ENCODE measurements at regions not wholly inside any gene's neighbourhood (a gene's known extent, or its start where the extent isn't known, plus 50 kb on each side); places are given as distances from the start of the nearest gene placed in this dataset.

DNA sequence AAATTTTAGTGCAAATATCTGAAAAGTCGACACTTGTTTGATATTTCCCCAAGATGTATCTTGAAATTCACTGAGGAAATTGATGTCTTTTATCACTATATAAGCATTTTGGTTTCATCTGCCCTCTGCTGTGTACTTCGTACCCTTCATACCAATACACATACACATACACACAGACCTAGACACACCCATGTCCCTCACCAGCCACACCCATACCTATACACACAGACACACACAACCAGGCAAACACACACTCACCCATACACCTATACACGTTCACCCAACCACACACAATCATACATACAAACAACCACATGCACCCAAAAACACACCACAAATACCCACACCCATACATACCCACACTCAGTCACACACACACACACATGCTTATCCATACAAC lies 367.8 kb downstream of the HINT1 start:
- Histone ChIP-seq H3K4me3 (ENCODE audit: low read length) (no peak overlapping the region), H3K9me3 (ENCODE audit: insufficient read depth, low read length) (no peaks in the 10 kb centered on the region), H3K27ac (ENCODE audit: low read length) (no peak overlapping the region), H3K27me3 (ENCODE audit: low read depth, low read length) (no peaks in the 10 kb centered on the region), H2AFZ (ENCODE audit: low read depth, low read length) (no peak overlapping the region), H4K20me1 (ENCODE audit: insufficient read depth, low read length) (no peaks in the 10 kb centered on the region), H3K36me3 (replicated peaks; ENCODE audit: low read depth, low read length) (no peaks in the 10 kb centered on the region), H3K4me2 (ENCODE audit: low read length) (no peak overlapping the region), H3K79me2 (ENCODE audit: low read length) (no peaks in the 10 kb centered on the region), H3K4me1 (ENCODE audit: low read length) (peaks cover 13% of the 10 kb centered on the region), H3K9ac (ENCODE audit: low read length) (no peak overlapping the region)
- TF ChIP-seq, protein P1, sequence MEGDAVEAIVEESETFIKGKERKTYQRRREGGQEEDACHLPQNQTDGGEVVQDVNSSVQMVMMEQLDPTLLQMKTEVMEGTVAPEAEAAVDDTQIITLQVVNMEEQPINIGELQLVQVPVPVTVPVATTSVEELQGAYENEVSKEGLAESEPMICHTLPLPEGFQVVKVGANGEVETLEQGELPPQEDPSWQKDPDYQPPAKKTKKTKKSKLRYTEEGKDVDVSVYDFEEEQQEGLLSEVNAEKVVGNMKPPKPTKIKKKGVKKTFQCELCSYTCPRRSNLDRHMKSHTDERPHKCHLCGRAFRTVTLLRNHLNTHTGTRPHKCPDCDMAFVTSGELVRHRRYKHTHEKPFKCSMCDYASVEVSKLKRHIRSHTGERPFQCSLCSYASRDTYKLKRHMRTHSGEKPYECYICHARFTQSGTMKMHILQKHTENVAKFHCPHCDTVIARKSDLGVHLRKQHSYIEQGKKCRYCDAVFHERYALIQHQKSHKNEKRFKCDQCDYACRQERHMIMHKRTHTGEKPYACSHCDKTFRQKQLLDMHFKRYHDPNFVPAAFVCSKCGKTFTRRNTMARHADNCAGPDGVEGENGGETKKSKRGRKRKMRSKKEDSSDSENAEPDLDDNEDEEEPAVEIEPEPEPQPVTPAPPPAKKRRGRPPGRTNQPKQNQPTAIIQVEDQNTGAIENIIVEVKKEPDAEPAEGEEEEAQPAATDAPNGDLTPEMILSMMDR (IDR thresholded peaks at IDR 0.05; ENCODE audit: low read depth, low read length): no peak

DNA sequence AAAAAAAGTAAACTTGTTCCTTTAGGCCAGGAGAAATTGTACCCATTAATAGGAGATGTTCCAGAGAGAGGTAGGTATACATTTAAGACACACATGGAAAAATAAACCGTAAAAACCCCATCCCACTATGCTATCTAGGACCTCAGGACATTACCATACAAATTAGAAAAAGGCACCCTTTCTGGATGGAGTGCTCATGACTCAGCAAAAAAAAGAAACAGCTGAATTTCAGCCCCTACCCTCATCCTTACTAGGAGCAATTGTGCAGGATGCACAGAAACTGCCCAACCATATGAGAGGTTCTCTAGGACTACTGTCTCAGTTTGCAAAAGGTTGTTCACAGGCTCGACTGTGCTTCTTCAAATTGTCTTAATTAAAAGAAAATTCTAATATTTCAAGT lies 368.2 kb downstream of the HINT1 start:
- Histone ChIP-seq H3K9ac (ENCODE audit: low read length) (no peak overlapping the region), H3K36me3 (replicated peaks; ENCODE audit: low read depth, low read length) (no peaks in the 10 kb centered on the region), H2AFZ (ENCODE audit: low read depth, low read length) (no peak overlapping the region), H3K79me2 (ENCODE audit: low read length) (no peaks in the 10 kb centered on the region), H3K4me2 (ENCODE audit: low read length) (no peak overlapping the region), H3K4me3 (ENCODE audit: low read length) (no peak overlapping the region), H3K9me3 (ENCODE audit: insufficient read depth, low read length) (no peaks in the 10 kb centered on the region), H3K27me3 (ENCODE audit: low read depth, low read length) (no peaks in the 10 kb centered on the region), H3K27ac (ENCODE audit: low read length) (no peak overlapping the region), H3K4me1 (ENCODE audit: low read length) (peaks cover 13% of the 10 kb centered on the region), H4K20me1 (ENCODE audit: insufficient read depth, low read length) (no peaks in the 10 kb centered on the region)
- TF ChIP-seq EZH2phosphoT487 (IDR thresholded peaks at IDR 0.05; ENCODE audit: low read depth): no peak
- TF ChIP-seq, protein P1 (IDR thresholded peaks at IDR 0.05; ENCODE audit: low read depth, low read length): no peak

DNA sequence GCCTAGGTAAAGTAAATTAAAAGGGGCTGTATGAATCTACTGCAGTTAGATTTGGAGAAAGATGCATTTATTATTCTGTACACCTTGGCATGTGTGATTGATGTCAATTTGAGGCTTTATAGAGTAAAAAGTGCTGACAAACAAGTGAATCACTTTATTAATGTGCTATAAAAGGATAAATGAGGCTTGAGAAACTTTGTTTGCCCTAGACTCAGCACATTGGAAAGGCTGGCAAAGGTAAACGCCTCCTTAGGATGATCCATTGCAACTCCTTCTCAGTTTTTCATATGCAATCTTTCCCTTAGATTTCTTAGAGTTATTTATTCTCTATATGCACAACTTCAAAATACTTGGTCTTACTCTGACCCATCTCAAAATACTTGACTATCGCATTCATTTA lies 369.0 kb downstream of the HINT1 start:
- H3K4me3 ChIP-seq (ENCODE audit: low read length): no peak overlapping the region
- H2AFZ ChIP-seq (ENCODE audit: low read depth, low read length): no peak overlapping the region
- H3K79me2 ChIP-seq (ENCODE audit: low read length): no peaks in the 10 kb centered on the region
- no peak overlapping the region for H3K9ac ChIP-seq (ENCODE audit: low read length)
- no peaks in the 10 kb centered on the region for H3K36me3 ChIP-seq (replicated peaks; ENCODE audit: low read depth, low read length)
- no peaks in the 10 kb centered on the region for H3K27me3 ChIP-seq (ENCODE audit: low read depth, low read length)
- no peaks in the 10 kb centered on the region; the same call in 1 of the 2 replicates for H3K9me3 ChIP-seq (ENCODE audit: insufficient read depth, low read length)
- no peaks in the 10 kb centered on the region for H4K20me1 ChIP-seq (ENCODE audit: insufficient read depth, low read length)
- TF ChIP-seq EZH2phosphoT487 (IDR thresholded peaks at IDR 0.05; ENCODE audit: low read depth): no peak
- TF ChIP-seq, protein P1 (IDR thresholded peaks at IDR 0.05; ENCODE audit: low read depth, low read length): no peak
- peaks cover 13% of the 10 kb centered on the region for H3K4me1 ChIP-seq (ENCODE audit: low read length)
- H3K27ac ChIP-seq (ENCODE audit: low read length): no peak overlapping the region
- H3K4me2 ChIP-seq (ENCODE audit: low read length): no peak overlapping the region

DNA sequence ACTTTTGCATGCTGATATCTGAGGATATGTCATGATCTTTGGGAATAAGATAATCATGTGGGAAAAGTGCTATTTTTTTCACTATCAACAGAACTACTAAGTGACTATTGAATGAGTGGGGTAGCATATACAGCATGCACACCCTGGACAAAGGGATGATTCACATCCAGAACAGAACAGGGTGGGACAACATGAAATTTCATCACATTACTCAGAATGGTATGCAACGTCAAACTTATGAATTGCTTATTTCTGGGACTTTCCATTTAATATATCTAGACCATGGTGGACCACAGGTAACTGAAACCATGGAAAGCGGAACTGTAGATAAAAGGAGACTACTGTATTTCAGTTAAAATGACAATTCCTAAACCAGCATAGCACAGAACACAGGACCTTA lies 370.0 kb downstream of the HINT1 start:
- no peaks in the 10 kb centered on the region for H3K36me3 ChIP-seq (replicated peaks; ENCODE audit: low read depth, low read length)
- H3K79me2 ChIP-seq (ENCODE audit: low read length): no peaks in the 10 kb centered on the region
- no peak overlapping the region for H3K9ac ChIP-seq (ENCODE audit: low read length)
- no peaks in the 10 kb centered on the region; the same call in 1 of the 2 replicates for H3K9me3 ChIP-seq (ENCODE audit: insufficient read depth, low read length)
- no peak overlapping the region for H2AFZ ChIP-seq (ENCODE audit: low read depth, low read length)
- TF ChIP-seq, protein P1 (IDR thresholded peaks at IDR 0.05; ENCODE audit: low read depth, low read length): no peak
- no peak for TF ChIP-seq EZH2phosphoT487 (IDR thresholded peaks at IDR 0.05; ENCODE audit: low read depth)
- H3K4me2 ChIP-seq (ENCODE audit: low read length): peak overlapping the region; percentile 10; the same call in 1 of the 2 replicates
- H3K4me3 ChIP-seq (ENCODE audit: low read length): no peak overlapping the region
- no peak overlapping the region for H3K27ac ChIP-seq (ENCODE audit: low read length)
- peaks cover 13% of the 10 kb centered on the region for H3K4me1 ChIP-seq (ENCODE audit: low read length)
- no peaks in the 10 kb centered on the region for H4K20me1 ChIP-seq (ENCODE audit: insufficient read depth, low read length)
- no peaks in the 10 kb centered on the region for H3K27me3 ChIP-seq (ENCODE audit: low read depth, low read length)
